ENCODE measurements at regions not wholly inside any gene's neighbourhood (a gene's known extent, or its start where the extent isn't known, plus 50 kb on each side); places are given as distances from the start of the nearest gene placed in this dataset.

- Histone ChIP-seq H3K27me3 (no peaks in the 10 kb centered on the region), H3K4me1 (peaks cover 0 to 1% (median 0%) of the 10 kb centered on the region in 4 donors), H3K27ac (replicated peaks in 1 of 4) (no peak overlapping the region), H3K4me3 (no peak overlapping the region), H3K9me3 (no peaks in the 10 kb centered on the region), H3K36me3 (no peaks in the 10 kb centered on the region)
- intact Hi-C loops (cut with DNase I) = no loop called here
- TF ChIP-seq POLR2A (IDR thresholded peaks at IDR 0.05; ENCODE audit: low read depth) = no peak
- no peak for TF ChIP-seq EP300 (IDR thresholded peaks at IDR 0.05)
- no peak for TF ChIP-seq POLR2AphosphoS5 (IDR thresholded peaks at IDR 0.05)
- TF ChIP-seq, protein P1, sequence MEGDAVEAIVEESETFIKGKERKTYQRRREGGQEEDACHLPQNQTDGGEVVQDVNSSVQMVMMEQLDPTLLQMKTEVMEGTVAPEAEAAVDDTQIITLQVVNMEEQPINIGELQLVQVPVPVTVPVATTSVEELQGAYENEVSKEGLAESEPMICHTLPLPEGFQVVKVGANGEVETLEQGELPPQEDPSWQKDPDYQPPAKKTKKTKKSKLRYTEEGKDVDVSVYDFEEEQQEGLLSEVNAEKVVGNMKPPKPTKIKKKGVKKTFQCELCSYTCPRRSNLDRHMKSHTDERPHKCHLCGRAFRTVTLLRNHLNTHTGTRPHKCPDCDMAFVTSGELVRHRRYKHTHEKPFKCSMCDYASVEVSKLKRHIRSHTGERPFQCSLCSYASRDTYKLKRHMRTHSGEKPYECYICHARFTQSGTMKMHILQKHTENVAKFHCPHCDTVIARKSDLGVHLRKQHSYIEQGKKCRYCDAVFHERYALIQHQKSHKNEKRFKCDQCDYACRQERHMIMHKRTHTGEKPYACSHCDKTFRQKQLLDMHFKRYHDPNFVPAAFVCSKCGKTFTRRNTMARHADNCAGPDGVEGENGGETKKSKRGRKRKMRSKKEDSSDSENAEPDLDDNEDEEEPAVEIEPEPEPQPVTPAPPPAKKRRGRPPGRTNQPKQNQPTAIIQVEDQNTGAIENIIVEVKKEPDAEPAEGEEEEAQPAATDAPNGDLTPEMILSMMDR (IDR thresholded peaks at IDR 0.05) = no peak
- 68% methylated on average over 6 of the region's 6 CpGs for WGBS
- DNase-seq (ENCODE audit: extremely low spot score) = no peak
Observed at GRCh38 chr2:105598829-105599698, 145.6 kb upstream of the NCK2 start.

DNA sequence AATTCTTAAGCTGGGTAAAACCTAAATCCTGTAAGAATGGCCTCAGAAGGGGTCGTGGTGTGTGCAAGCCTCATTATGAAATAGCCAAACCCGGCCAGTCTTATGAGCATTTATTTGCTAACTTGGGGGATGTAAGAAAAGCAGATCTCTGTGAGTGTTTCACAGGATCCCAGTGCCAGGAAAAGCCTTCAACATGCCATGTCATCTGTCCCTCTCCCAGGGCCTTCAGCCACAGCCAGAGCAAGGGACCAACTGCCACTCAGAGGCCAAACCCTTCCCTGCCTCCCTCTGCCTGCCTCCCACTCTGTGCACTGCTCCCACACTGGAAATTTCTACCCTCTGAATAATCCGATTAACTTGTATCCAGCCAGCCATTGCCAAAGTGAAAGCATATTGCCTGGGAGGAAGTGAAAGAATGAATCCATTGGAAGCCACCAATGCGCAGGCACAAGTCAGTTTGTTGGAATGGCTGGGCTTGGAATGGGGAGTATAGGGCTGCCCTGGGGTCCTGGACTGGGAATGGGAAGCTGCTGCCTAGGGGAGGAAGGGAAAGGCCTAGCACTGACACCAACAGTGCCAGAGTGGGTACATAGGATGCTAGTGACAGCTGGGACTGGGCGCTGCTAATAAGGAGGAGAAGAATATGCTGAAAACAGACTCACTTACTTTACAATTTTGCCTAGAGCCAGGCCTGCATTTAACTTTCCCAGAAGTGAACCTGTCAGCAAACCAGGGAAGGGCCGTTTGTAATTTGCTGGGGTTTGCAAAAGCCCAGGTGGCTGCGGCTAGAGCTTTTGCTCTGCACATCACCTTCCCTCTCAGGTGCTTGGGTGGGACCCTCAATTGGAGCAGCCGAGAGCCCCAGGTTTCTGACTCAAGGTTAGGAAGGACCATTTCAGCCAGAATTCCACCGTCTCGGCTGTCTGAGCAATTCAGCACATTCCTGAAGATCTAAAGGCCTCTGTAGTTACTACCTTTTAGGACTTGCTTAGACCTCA, 146.6 kb upstream of the NCK2 start:
- no peaks in the 10 kb centered on the region for H3K27me3 ChIP-seq
- H3K4me1 ChIP-seq = no peaks in the 10 kb centered on the region
- 85% methylated on average over 10 of the region's 10 CpGs for WGBS
- no peak for TF ChIP-seq EP300 (IDR thresholded peaks at IDR 0.05)
- intact Hi-C loops (cut with DNase I) = no loop called here
- no peak overlapping the region for H3K27ac ChIP-seq (replicated peaks in 1 of 4)
- no peak overlapping the region for H3K4me3 ChIP-seq
- DNase-seq (ENCODE audit: extremely low spot score) = no peak
- no peaks in the 10 kb centered on the region for H3K36me3 ChIP-seq
- no peaks in the 10 kb centered on the region for H3K9me3 ChIP-seq

DNA sequence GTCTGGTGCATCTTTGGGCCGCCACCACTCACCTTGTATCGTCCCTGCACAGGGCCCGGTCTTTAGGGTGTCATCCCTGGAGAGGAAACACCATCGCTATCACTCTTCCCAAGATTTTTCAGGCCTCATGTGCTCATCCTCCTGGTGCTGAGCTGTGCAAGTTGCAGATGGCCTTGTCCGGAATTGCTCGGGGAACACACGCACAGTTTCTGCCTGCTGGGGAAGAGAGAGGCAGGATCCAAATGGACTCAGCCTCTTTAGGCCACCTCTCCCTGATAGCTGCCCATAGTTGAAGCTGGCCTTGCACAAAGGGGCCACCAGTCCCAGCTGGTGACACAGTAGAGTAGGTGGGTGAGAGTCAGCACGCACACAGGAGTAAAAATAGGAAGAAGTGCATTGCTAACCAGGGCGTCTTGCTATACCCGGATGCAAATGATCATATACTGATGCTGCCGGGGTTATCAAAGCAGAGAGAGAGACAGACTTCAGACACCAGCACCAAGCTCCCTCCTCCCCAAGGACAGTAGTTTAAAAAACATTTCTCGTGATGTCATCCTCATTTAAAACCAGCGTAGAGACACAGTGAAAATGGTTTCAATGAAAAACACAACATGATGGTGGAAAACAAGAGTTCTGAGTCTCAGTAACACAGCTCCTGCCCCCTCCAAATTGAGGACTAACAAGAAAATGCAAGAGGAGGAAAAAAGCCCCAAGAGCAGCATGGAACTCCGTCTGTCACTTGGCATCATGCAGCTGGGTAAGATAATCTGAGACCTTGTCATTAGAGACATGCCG, 147.5 kb upstream of the NCK2 start:
- WGBS = 91% methylated on average over 15 of the region's 15 CpGs
- Histone ChIP-seq H3K4me1 (no peaks in the 10 kb centered on the region), H3K4me3 (no peak overlapping the region), H3K36me3 (no peaks in the 10 kb centered on the region), H3K27ac (replicated peaks in 1 of 4) (no peak overlapping the region), H3K9me3 (no peaks in the 10 kb centered on the region), H3K27me3 (no peaks in the 10 kb centered on the region)
- intact Hi-C loops (cut with DNase I) = no loop called here
- TF ChIP-seq POLR2A (IDR thresholded peaks at IDR 0.05; ENCODE audit: low read depth) (no peak), EP300 (IDR thresholded peaks at IDR 0.05) (no peak), POLR2AphosphoS5 (IDR thresholded peaks at IDR 0.05) (no peak)
- TF ChIP-seq, protein P1 (IDR thresholded peaks at IDR 0.05) = no peak
- no peak for DNase-seq (ENCODE audit: extremely low spot score)

DNA sequence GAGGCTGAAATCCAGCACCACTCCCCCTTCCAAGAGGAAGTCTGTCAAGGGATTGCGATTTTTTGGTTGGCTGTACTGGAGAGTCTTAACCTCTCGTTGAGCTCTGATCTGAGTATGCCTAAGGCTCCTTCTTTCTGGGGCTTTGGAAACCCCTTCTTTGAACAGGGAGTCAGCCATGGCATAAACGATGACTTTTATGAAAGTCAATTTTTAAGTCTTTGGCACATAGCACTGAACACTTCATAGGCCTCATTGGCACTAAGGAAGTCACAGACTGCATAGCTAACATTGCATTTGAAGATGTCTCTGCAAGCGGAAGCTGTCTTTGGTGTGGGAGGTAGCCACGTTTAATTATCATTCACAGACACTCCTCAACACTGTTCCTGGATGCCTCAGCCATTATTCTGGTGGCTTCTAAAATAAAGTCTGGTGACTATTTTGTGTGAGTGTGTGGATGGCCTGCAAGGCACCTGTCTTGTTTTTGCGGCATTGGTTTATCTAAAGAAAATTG, 148.2 kb upstream of the NCK2 start:
- TF ChIP-seq POLR2AphosphoS5 (IDR thresholded peaks at IDR 0.05) = no peak
- TF ChIP-seq POLR2A (IDR thresholded peaks at IDR 0.05; ENCODE audit: low read depth) = no peak
- TF ChIP-seq, protein P1 (IDR thresholded peaks at IDR 0.05) = no peak
- DNase-seq (ENCODE audit: extremely low spot score) = no peak
- H3K36me3 ChIP-seq = no peaks in the 10 kb centered on the region
- no peak overlapping the region for H3K4me3 ChIP-seq
- H3K27me3 ChIP-seq = no peaks in the 10 kb centered on the region
- intact Hi-C loops (cut with DNase I) = no loop called here
- peaks cover 0 to 2% (median under 1%) of the 10 kb centered on the region in 4 donors for H3K4me1 ChIP-seq
- no peaks in the 10 kb centered on the region for H3K9me3 ChIP-seq
- H3K27ac ChIP-seq (replicated peaks in 1 of 4) = no peak overlapping the region
- WGBS = 87% methylated on average over 6 of the region's 6 CpGs

Data from esophagus muscularis mucosa (tissue), 4 donors.